Activated CD8-positive, alpha-beta T cell treated with anti-CD3 and anti-CD28 coated beads for 36 hours (primary cell): ENCODE measurements at regions not wholly inside any gene's neighbourhood (a gene's known extent, or its start where the extent isn't known, plus 50 kb on each side); places are given as distances from the start of the nearest gene placed in this dataset.

ENCODE experiments used
- ATAC-seq: fragments of 200-7000 bp; cut with Tn5 transposase; one replicate; pipeline ENCODE4 v1.10.0; 2021; ENCODE audit warnings: mild to moderate bottlenecking, moderate library complexity
- CTCF ChIA-PET: fragments of 350-600 bp; sonication (Branson Sonifier 250); formaldehyde crosslinking; loops from one replicate; lab custom pipeline; 2021; ENCODE audit warnings: antibody characterized with exemption; lab: Charles Lee
- POLR2A ChIA-PET: fragments of 350-600 bp; sonication (Branson Sonifier 250); formaldehyde crosslinking; loops from one replicate; lab custom pipeline; 2021; ENCODE audit warnings: antibody characterized with exemption; lab: Charles Lee
- DNase-seq: peaks from one replicate; pipeline ENCODE4 v3.0.0-alpha.2; 2020
- H3K27ac Mint-ChIP-seq: one replicate; pipeline ENCODE4 v1.8.0; 2021; ENCODE audit warnings: mild to moderate bottlenecking, mixed read lengths
- H3K27me3 Mint-ChIP-seq: one replicate; pipeline ENCODE4 v1.8.0; 2021; ENCODE audit warnings: mixed read lengths
- H3K36me3 Mint-ChIP-seq: one replicate; pipeline ENCODE4 v1.8.0; 2021; ENCODE audit warnings: low read depth, mixed read lengths
- H3K4me1 Mint-ChIP-seq: one replicate; pipeline ENCODE4 v1.8.0; 2021; ENCODE audit warnings: low read depth, mixed read lengths
- H3K4me3 Mint-ChIP-seq: one replicate; pipeline ENCODE4 v1.8.0; 2021; ENCODE audit warnings: mild to moderate bottlenecking, moderate library complexity, mixed read lengths
- H3K9me3 Mint-ChIP-seq: one replicate; pipeline ENCODE4 v1.8.0; 2021; ENCODE audit warnings: mixed read lengths
- intact Hi-C: fragments of 100-400 bp; cut with micrococcal nuclease; formaldehyde crosslinking; loops from one replicate; pipeline ENCODE4 v1.10.0; 2022
- TF ChIP-seq, protein P1 (sequence below): fragments of 200-600 bp; IDR thresholded peaks from one replicate; pipeline ENCODE4 v1.8.0; 2022; ENCODE audit warnings: antibody characterized with exemption, mild to moderate bottlenecking

DNA sequence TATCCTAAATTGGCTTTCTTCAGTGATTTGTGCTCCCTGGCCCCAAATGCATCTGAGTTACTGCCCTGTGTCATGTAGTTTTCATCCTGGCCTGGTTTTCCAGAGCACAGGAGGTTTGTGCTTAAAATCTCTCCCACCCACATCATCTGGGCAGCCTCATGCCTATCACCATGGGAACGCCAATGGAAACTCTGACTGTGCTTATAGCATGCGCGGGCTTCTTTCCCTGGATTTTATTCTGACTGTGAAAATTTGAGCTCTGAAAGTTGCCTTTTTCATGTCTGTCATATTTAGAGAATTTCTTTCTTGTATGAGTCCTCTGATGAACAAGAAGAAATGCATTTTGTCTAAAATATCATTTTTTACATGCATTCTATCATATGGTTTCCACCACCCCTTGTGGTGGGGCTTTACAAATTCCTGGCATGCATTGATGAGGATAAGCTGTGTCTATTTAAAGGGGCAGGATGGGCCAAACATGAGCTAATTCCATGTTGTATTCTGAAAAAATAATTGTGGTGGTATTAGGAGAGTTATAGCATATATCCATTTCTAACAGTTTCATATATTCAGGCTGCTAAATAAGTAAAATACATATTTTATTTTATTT, 55.1 kb downstream of the IRAG1 start:
- ChIA-PET POLR2A (interaction anchor here (0.7 to 1.1 kb wide), 2 partner anchors 44 to 64 kb away, joined by 3 read pairs; no protein-coding TSS in a partner anchor), CTCF (interaction anchor here (0.7 to 1.4 kb wide), 3 partner anchors 27 to 224 kb away, joined by 3 to 5 read pairs (median 3); partner anchors contain the start of gene RNF141)
- H3K36me3 Mint-ChIP-seq, result no peaks in the 10 kb centered on the region
- H3K27me3 Mint-ChIP-seq, result no peaks in the 10 kb centered on the region
- H3K4me3 Mint-ChIP-seq, result no peak overlapping the region
- H3K4me1 Mint-ChIP-seq, result no peaks in the 10 kb centered on the region
- DNase-seq (no peak), ATAC-seq (no peak)
- TF ChIP-seq, protein P1, sequence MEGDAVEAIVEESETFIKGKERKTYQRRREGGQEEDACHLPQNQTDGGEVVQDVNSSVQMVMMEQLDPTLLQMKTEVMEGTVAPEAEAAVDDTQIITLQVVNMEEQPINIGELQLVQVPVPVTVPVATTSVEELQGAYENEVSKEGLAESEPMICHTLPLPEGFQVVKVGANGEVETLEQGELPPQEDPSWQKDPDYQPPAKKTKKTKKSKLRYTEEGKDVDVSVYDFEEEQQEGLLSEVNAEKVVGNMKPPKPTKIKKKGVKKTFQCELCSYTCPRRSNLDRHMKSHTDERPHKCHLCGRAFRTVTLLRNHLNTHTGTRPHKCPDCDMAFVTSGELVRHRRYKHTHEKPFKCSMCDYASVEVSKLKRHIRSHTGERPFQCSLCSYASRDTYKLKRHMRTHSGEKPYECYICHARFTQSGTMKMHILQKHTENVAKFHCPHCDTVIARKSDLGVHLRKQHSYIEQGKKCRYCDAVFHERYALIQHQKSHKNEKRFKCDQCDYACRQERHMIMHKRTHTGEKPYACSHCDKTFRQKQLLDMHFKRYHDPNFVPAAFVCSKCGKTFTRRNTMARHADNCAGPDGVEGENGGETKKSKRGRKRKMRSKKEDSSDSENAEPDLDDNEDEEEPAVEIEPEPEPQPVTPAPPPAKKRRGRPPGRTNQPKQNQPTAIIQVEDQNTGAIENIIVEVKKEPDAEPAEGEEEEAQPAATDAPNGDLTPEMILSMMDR, result no peak
- no peak overlapping the region for H3K27ac Mint-ChIP-seq
- intact Hi-C loops, result no loop called here
- no peaks in the 10 kb centered on the region for H3K9me3 Mint-ChIP-seq

DNA sequence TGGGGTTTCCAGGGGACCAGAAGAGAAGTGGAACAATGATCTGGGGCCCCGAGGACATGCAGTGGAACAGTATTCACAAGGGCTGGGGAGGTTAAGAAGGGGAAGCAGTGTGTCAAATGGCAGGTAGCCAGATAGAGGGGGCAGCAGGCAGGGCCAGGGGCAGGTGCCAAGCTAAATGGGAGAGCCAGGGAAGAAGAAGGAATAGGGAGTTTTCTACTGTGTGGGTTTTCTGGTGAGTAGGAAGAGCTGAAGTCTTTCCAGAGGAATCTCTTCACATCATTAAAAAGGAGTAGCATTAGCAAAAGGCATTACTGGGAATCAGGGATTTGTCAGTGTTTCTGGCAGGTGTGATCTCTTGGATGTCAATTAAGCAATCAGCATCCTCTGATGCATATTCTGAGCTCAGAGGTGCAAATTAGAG, 55.8 kb downstream of the IRAG1 start:
- Mint-ChIP-seq H3K4me3 (no peak overlapping the region), H3K27ac (no peak overlapping the region), H3K27me3 (no peaks in the 10 kb centered on the region), H3K36me3 (no peaks in the 10 kb centered on the region), H3K9me3 (no peaks in the 10 kb centered on the region), H3K4me1 (peaks cover under 1% of the 10 kb centered on the region)
- DNase-seq (no peak), ATAC-seq (no peak)
- ChIA-PET CTCF (interaction anchor here (1.2 to 1.4 kb wide), 2 partner anchors 28 to 223 kb away, joined by 3 to 5 read pairs; no protein-coding TSS in a partner anchor), POLR2A (interaction anchor here (0.7 to 1.1 kb wide), 2 partner anchors 43 to 63 kb away, joined by 3 read pairs; no protein-coding TSS in a partner anchor)
- intact Hi-C loops, result no loop called here
- TF ChIP-seq, protein P1, result no peak

DNA sequence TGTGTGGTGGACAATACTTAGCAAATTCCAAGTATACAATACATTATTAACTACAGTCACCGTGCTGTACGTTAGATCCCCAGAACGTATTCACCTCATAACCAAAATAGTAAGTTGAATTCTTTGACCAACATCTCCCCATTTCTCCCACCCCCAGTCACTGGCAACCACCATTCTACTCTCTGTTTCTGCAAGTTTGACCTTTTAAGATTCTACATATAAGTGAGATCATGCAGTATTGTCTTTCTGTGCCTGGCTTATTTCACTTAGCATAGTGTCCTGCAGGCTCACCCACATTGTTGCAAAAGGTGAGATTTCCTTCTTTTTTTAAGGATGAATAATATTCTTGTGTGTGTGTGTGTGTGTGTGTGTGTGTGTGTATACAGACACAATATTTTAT, 59.1 kb downstream of the IRAG1 start:
- Mint-ChIP-seq H3K27me3 (no peaks in the 10 kb centered on the region), H3K4me1 (peaks cover 4% of the 10 kb centered on the region), H3K27ac (no peak overlapping the region), H3K36me3 (no peaks in the 10 kb centered on the region), H3K4me3 (no peak overlapping the region), H3K9me3 (no peaks in the 10 kb centered on the region)
- intact Hi-C loops, result no loop called here
- ATAC-seq (no peak), DNase-seq (no peak)
- ChIA-PET POLR2A (no interaction called here), CTCF (interaction anchor here (1.1 kb wide), 1 partner anchor 94 kb away, joined by 4 read pairs; the partner anchor contains the start of gene RNF141)
- TF ChIP-seq, protein P1, result no peak

DNA sequence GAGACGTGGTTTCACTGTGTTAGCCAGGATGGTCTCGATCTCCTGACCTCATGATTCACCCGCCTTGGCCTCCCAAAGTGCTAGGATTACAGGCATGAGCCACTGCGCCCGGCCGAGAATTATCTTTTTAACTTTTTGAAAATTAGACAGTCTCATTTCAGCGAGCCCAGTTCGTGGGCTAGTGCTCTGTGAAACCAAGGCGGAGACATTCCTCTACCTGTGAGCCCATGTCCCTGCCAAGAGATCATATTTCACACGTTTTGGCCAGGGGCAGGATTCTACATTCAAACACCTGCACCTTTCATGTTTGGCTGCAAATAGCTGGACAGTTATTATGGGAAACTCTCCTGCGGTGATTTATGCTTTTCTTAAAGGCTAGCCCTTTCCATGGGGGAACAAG, 60.3 kb downstream of the IRAG1 start:
- CTCF ChIA-PET, result interaction anchor here (0.7 to 0.8 kb wide), 2 partner anchors 12 to 19 kb away, joined by 3 read pairs; no protein-coding TSS in a partner anchor
- Mint-ChIP-seq H3K4me1 (peaks cover 9% of the 10 kb centered on the region), H3K4me3 (no peak overlapping the region)

More for the DNA sequence above, 60.3 kb downstream of the IRAG1 start:
- Mint-ChIP-seq H3K27me3 (no peaks in the 10 kb centered on the region), H3K9me3 (no peaks in the 10 kb centered on the region), H3K36me3 (no peaks in the 10 kb centered on the region), H3K27ac (no peak overlapping the region)
- POLR2A ChIA-PET, result interaction anchor here (0.6 kb wide), 1 partner anchor 495 kb away, joined by 3 read pairs; no protein-coding TSS in a partner anchor
- TF ChIP-seq, protein P1, result no peak
- DNase-seq, result no peak
- intact Hi-C loops, result no loop called here
- no peak for ATAC-seq
